ENCODE measurements at regions not wholly inside any gene's neighbourhood (a gene's known extent, or its start where the extent isn't known, plus 50 kb on each side); places are given as distances from the start of the nearest gene placed in this dataset.

GRCh38 chr5:124922255-124922975, 176.0 kb upstream of the ZNF608 start:
- DNase-seq = no peak

GRCh38 chr5:124923131-124923530, 176.7 kb upstream of the ZNF608 start:
- DNase-seq = peak; percentile 37

- no peak for DNase-seq
These were observed 178.3 kb upstream of the ZNF608 start for GRCh38 chr5:124924729-124925128.

GRCh38 chr5:124927735-124928134, 181.3 kb upstream of the ZNF608 start:
- DNase-seq = no peak

- DNase-seq = no peak
These were observed 182.6 kb upstream of the ZNF608 start for GRCh38 chr5:124929000-124929399.

GRCh38 chr5:124932791-124933600, 186.6 kb upstream of the ZNF608 start:
- DNase-seq = peak; percentile 26

GRCh38 chr5:124935065-124935464, 188.6 kb upstream of the ZNF608 start:
- DNase-seq = no peak

GRCh38 chr5:124936626-124936933, 190.1 kb upstream of the ZNF608 start:
- DNase-seq = no peak

GRCh38 chr5:124941051-124942049, 194.9 kb upstream of the ZNF608 start:
- DNase-seq = no peak

GRCh38 chr5:124948062-124948753, 201.8 kb upstream of the ZNF608 start:
- peak; percentile 23 for DNase-seq

GRCh38 chr5:124948754-124949275, 202.4 kb upstream of the ZNF608 start:
- DNase-seq = no peak

GRCh38 chr5:124949862-124950261, 203.4 kb upstream of the ZNF608 start:
- DNase-seq = no peak

- no peak for DNase-seq
These were observed 204.7 kb upstream of the ZNF608 start for GRCh38 chr5:124951105-124951504.

- DNase-seq = no peak
These were observed 205.2 kb upstream of the ZNF608 start for GRCh38 chr5:124951661-124952060.

- no peak for DNase-seq
These were observed 205.6 kb upstream of the ZNF608 start for GRCh38 chr5:124952079-124952478.

- DNase-seq = no peak
These were observed 206.1 kb upstream of the ZNF608 start for GRCh38 chr5:124952566-124952965.

- no peak for DNase-seq
These were observed 208.3 kb upstream of the ZNF608 start for GRCh38 chr5:124954784-124955183.

- DNase-seq = no peak
These were observed 210.1 kb upstream of the ZNF608 start for GRCh38 chr5:124956471-124957029.

- no peak for DNase-seq
These were observed 210.6 kb upstream of the ZNF608 start for GRCh38 chr5:124957063-124957462.

GRCh38 chr5:124960266-124960665, 213.8 kb upstream of the ZNF608 start:
- DNase-seq = no peak

GRCh38 chr5:124961521-124961920, 215.1 kb upstream of the ZNF608 start:
- DNase-seq = no peak
